ENCODE measurements at regions not wholly inside any gene's neighbourhood (a gene's known extent, or its start where the extent isn't known, plus 50 kb on each side); places are given as distances from the start of the nearest gene placed in this dataset.
A peak's percentile ranks its signal among the peaks of the same experiment; 100 is the strongest.
"Not testable (repeated sequence)": the region's sequence is repeated elsewhere in the genome, so short reads cannot be mapped to it uniquely, and the experiment has no call there.

GRCh38 chr5:109283086-109283485 lies 126.7 kb downstream of the PJA2 start:
- DNase-seq (ENCODE audit: low read depth), result not testable (repeated sequence)

GRCh38 chr5:109281136-109281690 lies 128.6 kb downstream of the PJA2 start:
- no peak for DNase-seq (ENCODE audit: low read depth)

- no peak for DNase-seq (ENCODE audit: low read depth)
Measured at GRCh38 chr5:109278141-109278540, 131.6 kb downstream of the PJA2 start.

- no peak for DNase-seq (ENCODE audit: low read depth)
Measured at GRCh38 chr5:109275919-109276318, 133.9 kb downstream of the PJA2 start.

- DNase-seq (ENCODE audit: low read depth), result no peak
Measured at GRCh38 chr5:109273594-109273993, 136.2 kb downstream of the PJA2 start.

GRCh38 chr5:109267283-109267682 lies 142.5 kb downstream of the PJA2 start:
- DNase-seq (ENCODE audit: low read depth), result no peak

GRCh38 chr5:109258755-109259154 lies 151.0 kb downstream of the PJA2 start:
- no peak for DNase-seq (ENCODE audit: low read depth)

GRCh38 chr5:109256486-109256885 lies 153.3 kb downstream of the PJA2 start:
- peak; percentile 54 for DNase-seq (ENCODE audit: low read depth)

GRCh38 chr5:109254511-109254910 lies 155.3 kb downstream of the PJA2 start:
- DNase-seq (ENCODE audit: low read depth), result no peak

GRCh38 chr5:109253262-109253661 lies 156.5 kb downstream of the PJA2 start:
- no peak for DNase-seq (ENCODE audit: low read depth)

- DNase-seq (ENCODE audit: low read depth), result no peak
Measured at GRCh38 chr5:109252731-109253130, 157.0 kb downstream of the PJA2 start.

- DNase-seq (ENCODE audit: low read depth), result no peak
Measured at GRCh38 chr5:109250533-109251329, 159.0 kb downstream of the PJA2 start.

GRCh38 chr5:109250080-109250479 lies 159.7 kb downstream of the PJA2 start:
- no peak for DNase-seq (ENCODE audit: low read depth)

- no peak for DNase-seq (ENCODE audit: low read depth)
Measured at GRCh38 chr5:109249126-109249525, 160.6 kb downstream of the PJA2 start.

GRCh38 chr5:109247986-109248385 lies 161.8 kb downstream of the PJA2 start:
- DNase-seq (ENCODE audit: low read depth), result no peak

GRCh38 chr5:109246841-109247592 lies 162.8 kb downstream of the PJA2 start:
- DNase-seq (ENCODE audit: low read depth), result no peak

Measured in amniotic epithelial cell (primary cell).